SKM-1 treated with dmso at 0.1 percent for 144 hours (cell line): ENCODE measurements at regions not wholly inside any gene's neighbourhood (a gene's known extent, or its start where the extent isn't known, plus 50 kb on each side); places are given as distances from the start of the nearest gene placed in this dataset.

Experiments used
- DNase-seq: peaks from one replicate; lab custom pipeline; 2025; ENCODE audit not compliant: unreplicated experiment; lab: John Stamatoyannopoulos, UW

GRCh38 chr2:239787538-239788050 lies 237.5 kb downstream of the NDUFA10 start:
- DNase-seq, result no peak

GRCh38 chr2:239786791-239787190 lies 238.4 kb downstream of the NDUFA10 start:
- DNase-seq, result no peak

GRCh38 chr2:239781454-239781853 lies 243.7 kb downstream of the NDUFA10 start:
- no peak for DNase-seq

GRCh38 chr2:239780236-239780994 lies 244.7 kb downstream of the NDUFA10 start:
- DNase-seq, result no peak

- DNase-seq, result no peak
These were observed 245.6 kb downstream of the NDUFA10 start for GRCh38 chr2:239779584-239779983.

- no peak for DNase-seq
These were observed 246.1 kb downstream of the NDUFA10 start for GRCh38 chr2:239778861-239779558.

- DNase-seq, result no peak
These were observed 246.9 kb downstream of the NDUFA10 start for GRCh38 chr2:239778042-239778851.

GRCh38 chr2:239777219-239777618 lies 247.9 kb downstream of the NDUFA10 start:
- no peak for DNase-seq

- no peak for DNase-seq
These were observed 248.6 kb downstream of the NDUFA10 start for GRCh38 chr2:239776436-239777005.

GRCh38 chr2:239775623-239776435 lies 249.3 kb downstream of the NDUFA10 start:
- no peak for DNase-seq

GRCh38 chr2:239774933-239775622 lies 250.1 kb downstream of the NDUFA10 start:
- DNase-seq, result no peak

GRCh38 chr2:239774142-239774462 lies 251.0 kb downstream of the NDUFA10 start:
- DNase-seq, result no peak

- no peak for DNase-seq
These were observed 251.7 kb downstream of the NDUFA10 start for GRCh38 chr2:239773228-239774141.

GRCh38 chr2:239772721-239773120 lies 252.4 kb downstream of the NDUFA10 start:
- DNase-seq, result no peak

GRCh38 chr2:239770246-239770639 lies 254.9 kb downstream of the NDUFA10 start:
- no peak for DNase-seq

GRCh38 chr2:239769554-239770245 lies 255.4 kb downstream of the NDUFA10 start:
- no peak for DNase-seq

GRCh38 chr2:239768907-239769553 lies 256.1 kb downstream of the NDUFA10 start:
- no peak for DNase-seq
